Calu3 (cell line): ENCODE measurements at regions not wholly inside any gene's neighbourhood (a gene's known extent, or its start where the extent isn't known, plus 50 kb on each side); places are given as distances from the start of the nearest gene placed in this dataset.

Experiments used
- BruUV-seq: library from RNA; stranded (reverse); fragments of 400-500 nt; replicated peaks from 2 replicates; lab custom pipeline; 2021; lab: Mats Ljungman, UMichigan
- CTCF ChIA-PET: fragments of 300-600 bp; sonication (Branson Sonifier 250); formaldehyde crosslinking; loops from one replicate; lab custom pipeline; 2022; ENCODE audit warnings: antibody characterized with exemption; lab: Charles Lee
- DNase-seq: peaks from one replicate; pipeline ENCODE4 v3.0.0; 2022
- H3K27ac Mint-ChIP-seq: one replicate; pipeline ENCODE4 v1.8.0; 2022; ENCODE audit warnings: mixed read lengths; ENCODE audit not compliant: unreplicated experiment
- H3K27me3 Mint-ChIP-seq: one replicate; pipeline ENCODE4 v1.8.0; 2022; ENCODE audit warnings: mixed read lengths; ENCODE audit not compliant: unreplicated experiment
- H3K36me3 Mint-ChIP-seq: one replicate; pipeline ENCODE4 v1.8.0; 2022; ENCODE audit warnings: mild to moderate bottlenecking, moderate library complexity, mixed read lengths; ENCODE audit not compliant: insufficient read depth, unreplicated experiment
- H3K4me1 Mint-ChIP-seq: one replicate; pipeline ENCODE4 v1.8.0; 2022; ENCODE audit warnings: mild to moderate bottlenecking, low read depth, mixed read lengths; ENCODE audit not compliant: unreplicated experiment
- H3K4me3 Mint-ChIP-seq: one replicate; pipeline ENCODE4 v1.8.0; 2022; ENCODE audit warnings: mild to moderate bottlenecking, low read depth, moderate library complexity, mixed read lengths; ENCODE audit not compliant: unreplicated experiment
- H3K9me3 Mint-ChIP-seq: one replicate; pipeline ENCODE4 v1.8.0; 2022; ENCODE audit warnings: low read depth, mixed read lengths; ENCODE audit not compliant: unreplicated experiment
- intact Hi-C: fragments of 100-400 bp; cut with micrococcal nuclease; formaldehyde crosslinking; loops from one replicate; pipeline ENCODE4 v1.10.0; 2022; ENCODE audit not compliant: unreplicated experiment
- TF ChIP-seq, protein P1 (sequence below): fragments of 200-600 bp; IDR thresholded peaks from one replicate; pipeline ENCODE4 v1.8.0; 2022; ENCODE audit warnings: antibody characterized with exemption; ENCODE audit not compliant: unreplicated experiment

DNA sequence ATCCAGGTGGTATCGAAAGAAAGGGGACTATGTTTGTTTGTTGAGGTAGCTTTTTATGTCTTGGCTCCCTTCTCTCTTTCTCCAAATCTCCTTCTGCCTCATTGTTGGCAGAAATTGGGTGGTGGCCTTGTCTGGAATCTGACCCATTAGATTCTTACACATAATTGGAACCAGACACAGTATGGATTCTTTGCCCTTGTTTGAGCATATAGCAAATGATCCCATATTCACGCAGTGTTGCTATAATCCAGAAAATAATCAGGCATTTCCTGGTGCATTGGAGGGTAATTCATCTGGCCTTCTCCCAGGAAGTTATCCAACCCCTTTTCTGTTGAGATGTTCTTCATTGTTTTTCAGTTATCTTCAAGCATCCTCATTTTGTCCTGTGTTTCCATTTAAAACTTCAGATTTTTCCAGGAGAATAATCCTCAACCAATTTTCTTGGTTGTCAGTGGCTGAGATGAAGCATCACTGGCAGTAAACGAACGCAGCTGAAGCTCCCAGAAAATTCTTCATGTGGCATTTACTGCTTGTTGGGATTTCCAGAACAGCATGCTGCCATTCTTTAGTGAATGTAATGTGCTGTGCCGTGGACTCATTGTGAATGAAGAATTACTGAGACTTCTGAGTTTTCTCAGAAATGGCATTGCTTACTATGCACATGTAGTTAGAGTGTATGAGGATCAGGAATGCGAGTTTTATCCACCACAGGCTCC lies 70.5 kb upstream of the NTRK2 start:
- no peak for DNase-seq
- CTCF ChIA-PET, result no interaction called here
- no peaks in the 10 kb centered on the region for H3K4me1 Mint-ChIP-seq
- no TSS peak for BruUV-seq
- no peak overlapping the region for H3K4me3 Mint-ChIP-seq
- TF ChIP-seq, protein P1, sequence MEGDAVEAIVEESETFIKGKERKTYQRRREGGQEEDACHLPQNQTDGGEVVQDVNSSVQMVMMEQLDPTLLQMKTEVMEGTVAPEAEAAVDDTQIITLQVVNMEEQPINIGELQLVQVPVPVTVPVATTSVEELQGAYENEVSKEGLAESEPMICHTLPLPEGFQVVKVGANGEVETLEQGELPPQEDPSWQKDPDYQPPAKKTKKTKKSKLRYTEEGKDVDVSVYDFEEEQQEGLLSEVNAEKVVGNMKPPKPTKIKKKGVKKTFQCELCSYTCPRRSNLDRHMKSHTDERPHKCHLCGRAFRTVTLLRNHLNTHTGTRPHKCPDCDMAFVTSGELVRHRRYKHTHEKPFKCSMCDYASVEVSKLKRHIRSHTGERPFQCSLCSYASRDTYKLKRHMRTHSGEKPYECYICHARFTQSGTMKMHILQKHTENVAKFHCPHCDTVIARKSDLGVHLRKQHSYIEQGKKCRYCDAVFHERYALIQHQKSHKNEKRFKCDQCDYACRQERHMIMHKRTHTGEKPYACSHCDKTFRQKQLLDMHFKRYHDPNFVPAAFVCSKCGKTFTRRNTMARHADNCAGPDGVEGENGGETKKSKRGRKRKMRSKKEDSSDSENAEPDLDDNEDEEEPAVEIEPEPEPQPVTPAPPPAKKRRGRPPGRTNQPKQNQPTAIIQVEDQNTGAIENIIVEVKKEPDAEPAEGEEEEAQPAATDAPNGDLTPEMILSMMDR, result no peak
- peaks cover 7% of the 10 kb centered on the region for H3K9me3 Mint-ChIP-seq
- intact Hi-C loops, result no loop called here
- no peak overlapping the region for H3K27ac Mint-ChIP-seq
- H3K27me3 Mint-ChIP-seq, result peaks cover 42% of the 10 kb centered on the region
- no peaks in the 10 kb centered on the region for H3K36me3 Mint-ChIP-seq

DNA sequence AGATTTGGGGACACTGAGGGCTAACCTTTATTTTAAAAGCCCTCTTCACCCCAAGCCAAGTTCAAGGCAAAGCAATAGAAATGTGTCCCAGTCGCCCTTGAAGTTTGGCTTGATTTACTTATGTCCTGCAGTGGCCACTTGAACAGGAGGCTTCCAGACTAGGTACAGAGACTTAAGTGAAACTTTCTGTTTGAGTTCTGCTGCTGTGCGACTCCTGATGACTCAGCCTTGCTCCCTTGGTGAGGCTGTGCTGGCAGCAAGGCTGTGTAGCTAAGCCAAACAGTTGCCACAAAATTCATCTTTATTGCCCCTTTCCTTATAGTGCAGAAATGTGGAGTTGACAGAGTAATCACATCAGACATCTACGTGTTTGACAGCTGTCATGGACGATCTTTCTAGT lies 68.8 kb upstream of the NTRK2 start:
- BruUV-seq, result no TSS peak
- Mint-ChIP-seq H3K36me3 (no peaks in the 10 kb centered on the region), H3K27ac (no peak overlapping the region), H3K9me3 (peaks cover 11% of the 10 kb centered on the region), H3K4me1 (no peaks in the 10 kb centered on the region), H3K4me3 (no peak overlapping the region), H3K27me3 (peaks cover 47% of the 10 kb centered on the region)
- intact Hi-C loops, result no loop called here
- TF ChIP-seq, protein P1, result no peak
- DNase-seq, result peak; percentile 2
- CTCF ChIA-PET, result no interaction called here

DNA sequence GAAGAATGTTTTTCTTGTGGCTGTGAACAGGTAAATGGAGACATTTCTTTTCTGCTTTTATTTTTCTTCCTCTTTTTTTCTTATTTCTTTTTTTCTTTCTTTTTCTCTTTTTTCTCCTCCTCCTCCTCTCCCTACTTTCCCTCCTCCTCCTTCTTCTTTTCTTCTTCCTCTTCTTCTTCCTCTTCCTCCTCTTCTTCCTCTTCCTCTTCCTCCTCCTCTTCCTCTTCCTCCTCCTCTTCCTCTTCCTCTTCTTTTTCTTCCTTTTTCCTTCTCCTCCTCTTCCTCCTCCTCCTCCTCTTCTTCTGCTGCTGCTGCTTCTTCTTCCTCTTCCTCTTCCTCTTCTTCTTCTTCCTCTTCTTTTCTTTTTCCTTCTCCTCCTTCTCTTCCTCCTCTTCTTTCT lies 65.3 kb upstream of the NTRK2 start:
- Mint-ChIP-seq H3K9me3 (peaks cover 4% of the 10 kb centered on the region), H3K4me3 (no peak overlapping the region), H3K27me3 (peaks cover 33% of the 10 kb centered on the region), H3K4me1 (no peaks in the 10 kb centered on the region), H3K36me3 (no peaks in the 10 kb centered on the region), H3K27ac (no peak overlapping the region)
- intact Hi-C loops, result no loop called here
- no TSS peak for BruUV-seq
- TF ChIP-seq, protein P1, result no peak
- no peak for DNase-seq
- CTCF ChIA-PET, result no interaction called here

DNA sequence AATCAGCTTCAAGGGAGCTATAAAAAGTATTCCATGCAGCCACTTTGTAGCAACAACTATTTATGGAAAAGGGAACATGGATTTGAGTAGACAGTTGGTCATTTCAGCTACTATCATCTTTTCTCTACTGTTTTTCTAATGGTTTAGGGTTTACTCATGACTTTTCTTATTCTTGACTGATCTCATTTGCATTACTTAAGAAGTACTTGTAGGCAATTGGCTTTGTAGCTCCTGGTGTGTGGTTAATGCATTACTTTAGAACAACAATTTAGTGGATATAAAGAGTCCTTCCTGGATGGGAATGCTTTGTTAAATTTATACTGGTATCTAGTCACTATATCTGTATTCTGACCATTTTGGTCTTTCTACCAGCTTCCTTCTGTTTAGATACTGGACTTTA lies 59.8 kb upstream of the NTRK2 start:
- BruUV-seq, result no TSS peak
- CTCF ChIA-PET, result no interaction called here
- TF ChIP-seq, protein P1, result no peak
- Mint-ChIP-seq H3K27me3 (peaks cover 3% of the 10 kb centered on the region), H3K27ac (no peak overlapping the region), H3K36me3 (no peaks in the 10 kb centered on the region), H3K4me1 (no peaks in the 10 kb centered on the region), H3K9me3 (no peaks in the 10 kb centered on the region), H3K4me3 (no peak overlapping the region)
- intact Hi-C loops, result no loop called here
- no peak for DNase-seq
